ENCODE measurements at regions not wholly inside any gene's neighbourhood (a gene's known extent, or its start where the extent isn't known, plus 50 kb on each side); places are given as distances from the start of the nearest gene placed in this dataset.

DNA sequence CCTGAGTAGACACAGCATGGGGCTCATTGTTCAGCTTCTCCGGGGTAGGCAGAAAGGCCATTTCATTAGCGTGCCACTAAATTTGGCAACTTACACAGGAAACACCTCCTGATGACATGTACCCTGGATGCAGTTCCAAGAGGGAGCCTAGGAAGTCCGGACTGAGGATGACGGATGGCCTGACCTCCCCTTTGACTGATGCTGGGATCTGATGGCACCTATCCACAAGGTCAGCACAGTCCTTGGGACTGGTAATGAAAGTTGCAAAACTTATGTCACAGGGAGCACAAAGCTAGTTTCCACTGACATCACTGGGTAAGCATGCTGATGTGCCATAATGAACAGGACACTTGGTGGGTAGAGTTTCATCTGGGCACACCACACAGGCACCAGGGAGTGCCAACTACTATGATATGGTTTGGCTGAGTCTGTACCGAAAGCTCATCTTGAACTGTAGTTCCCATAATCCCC, 126.7 kb upstream of the ARL4C start:
- H3K27me3 ChIP-seq = peaks cover 0 to 9% (median under 1%) of the 10 kb centered on the region in 7 donors
- H3K36me3 ChIP-seq = no peaks in the 10 kb centered on the region
- ATAC-seq (peak in 3 of 8 donors; percentile 47 to 56 (median 48)), DNase-seq (peak in 1 of 2 donors; percentile 7)
- H3K9me3 ChIP-seq = no peaks in the 10 kb centered on the region
- H3K27ac ChIP-seq = no peak overlapping the region
- intact Hi-C loops (cut with DNase I) = no loop called here
- WGBS, 2 donors = 63 to 71% methylated on average over 5 of the region's 5 CpGs
- H3K4me1 ChIP-seq = peaks cover 0 to 6% (median 0%) of the 10 kb centered on the region in 9 donors
- H3K4me3 ChIP-seq = no peak overlapping the region
- TF ChIP-seq, protein P1, sequence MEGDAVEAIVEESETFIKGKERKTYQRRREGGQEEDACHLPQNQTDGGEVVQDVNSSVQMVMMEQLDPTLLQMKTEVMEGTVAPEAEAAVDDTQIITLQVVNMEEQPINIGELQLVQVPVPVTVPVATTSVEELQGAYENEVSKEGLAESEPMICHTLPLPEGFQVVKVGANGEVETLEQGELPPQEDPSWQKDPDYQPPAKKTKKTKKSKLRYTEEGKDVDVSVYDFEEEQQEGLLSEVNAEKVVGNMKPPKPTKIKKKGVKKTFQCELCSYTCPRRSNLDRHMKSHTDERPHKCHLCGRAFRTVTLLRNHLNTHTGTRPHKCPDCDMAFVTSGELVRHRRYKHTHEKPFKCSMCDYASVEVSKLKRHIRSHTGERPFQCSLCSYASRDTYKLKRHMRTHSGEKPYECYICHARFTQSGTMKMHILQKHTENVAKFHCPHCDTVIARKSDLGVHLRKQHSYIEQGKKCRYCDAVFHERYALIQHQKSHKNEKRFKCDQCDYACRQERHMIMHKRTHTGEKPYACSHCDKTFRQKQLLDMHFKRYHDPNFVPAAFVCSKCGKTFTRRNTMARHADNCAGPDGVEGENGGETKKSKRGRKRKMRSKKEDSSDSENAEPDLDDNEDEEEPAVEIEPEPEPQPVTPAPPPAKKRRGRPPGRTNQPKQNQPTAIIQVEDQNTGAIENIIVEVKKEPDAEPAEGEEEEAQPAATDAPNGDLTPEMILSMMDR (IDR thresholded peaks at IDR 0.05) = no peak

DNA sequence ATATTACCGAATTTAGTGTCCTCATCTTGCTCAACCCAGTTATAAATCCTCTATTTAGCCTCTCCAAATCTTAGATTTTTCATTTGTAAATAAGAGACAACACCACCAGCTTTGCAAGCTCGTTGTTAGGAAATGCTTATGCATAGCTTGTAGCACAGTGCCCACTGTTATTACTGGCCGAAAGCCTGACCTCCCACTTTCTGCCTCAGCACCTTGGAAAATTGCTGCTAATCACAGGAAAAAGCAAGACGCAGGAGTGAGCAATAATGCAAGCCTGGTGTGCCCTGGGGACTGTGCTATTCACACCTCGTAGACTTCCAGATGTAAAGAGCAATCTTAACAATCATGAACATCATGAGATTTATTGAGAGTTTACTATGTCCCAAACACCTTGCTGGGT, 124.2 kb upstream of the ARL4C start:
- WGBS, 2 donors = 87 to 92% methylated on average over 5 of the region's 5 CpGs
- H3K4me3 ChIP-seq = no peak overlapping the region
- H3K36me3 ChIP-seq = no peaks in the 10 kb centered on the region
- H3K4me1 ChIP-seq = peaks cover 0 to 6% (median 0%) of the 10 kb centered on the region in 9 donors
- H3K9me3 ChIP-seq = no peaks in the 10 kb centered on the region
- H3K27me3 ChIP-seq = peaks cover 0 to 3% (median 0%) of the 10 kb centered on the region in 7 donors
- TF ChIP-seq, protein P1 (IDR thresholded peaks at IDR 0.05) = no peak
- H3K27ac ChIP-seq = no peak overlapping the region
- DNase-seq (no peak), ATAC-seq (no peak)
- intact Hi-C loops (cut with DNase I) = no loop called here

DNA sequence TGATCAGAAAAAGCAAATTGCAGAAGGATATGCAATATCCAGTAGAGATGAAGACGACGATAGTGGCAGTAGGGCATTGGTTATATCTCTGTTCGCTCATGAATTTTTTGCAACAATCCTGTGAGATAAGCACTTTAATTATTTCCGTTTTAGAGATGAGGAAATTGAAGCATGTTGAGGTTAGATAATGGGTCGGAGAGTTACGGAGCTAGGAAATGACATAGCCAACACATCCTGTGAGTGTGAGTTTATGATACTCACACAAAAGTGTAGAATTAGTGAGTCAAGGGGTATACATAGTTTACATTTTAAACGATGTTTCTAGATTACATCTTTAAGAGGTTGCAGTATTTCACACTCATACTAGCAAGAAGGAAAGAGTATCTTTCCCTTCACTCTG, 123.1 kb upstream of the ARL4C start:
- Histone ChIP-seq H3K36me3 (no peaks in the 10 kb centered on the region), H3K27ac (no peak overlapping the region), H3K9me3 (no peaks in the 10 kb centered on the region), H3K27me3 (peaks cover 0 to 3% (median 0%) of the 10 kb centered on the region in 7 donors), H3K4me1 (peaks cover 0 to 6% (median 0%) of the 10 kb centered on the region in 9 donors), H3K4me3 (no peak overlapping the region)
- TF ChIP-seq, protein P1 (IDR thresholded peaks at IDR 0.05) = no peak
- no peak for DNase-seq
- 41 to 44% methylated on average over 7 of the region's 7 CpGs for WGBS, 2 donors
- no peak for ATAC-seq
- intact Hi-C loops (cut with DNase I) = no loop called here

DNA sequence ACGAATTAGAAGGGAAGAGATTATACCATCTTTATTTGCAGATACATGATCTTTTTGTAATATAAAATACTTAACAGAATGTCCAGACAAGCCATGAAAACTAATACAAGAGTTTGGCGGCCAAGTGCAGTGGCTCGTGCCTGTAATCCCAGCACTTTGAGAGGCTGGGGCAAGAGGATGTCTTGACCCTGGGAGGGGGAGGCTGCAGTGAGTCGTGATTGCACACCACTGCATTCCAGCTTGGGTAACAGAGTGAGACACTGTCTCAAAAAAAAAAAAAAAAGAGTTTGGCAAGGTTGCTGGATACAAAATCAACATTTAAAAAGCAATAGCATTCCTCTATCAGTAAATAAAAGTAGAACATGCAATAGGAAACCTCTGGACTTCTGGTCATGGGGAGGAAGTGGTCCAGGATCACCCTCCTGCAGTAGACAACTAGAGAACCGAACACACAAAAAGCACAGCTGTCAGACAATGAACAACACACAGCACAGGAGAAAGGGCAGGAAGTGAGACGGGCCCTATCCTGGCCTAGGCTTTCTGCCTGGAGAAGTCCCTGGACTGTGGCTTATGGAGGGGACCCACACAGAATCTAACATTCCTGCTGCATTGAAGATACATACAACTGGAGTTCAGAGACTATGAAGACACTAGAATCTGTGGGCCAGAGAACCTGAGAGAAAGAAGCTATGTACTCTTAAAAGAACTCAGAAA, 118.9 kb upstream of the ARL4C start:
- Histone ChIP-seq H3K9me3 (peaks cover 0 to 20% (median 0%) of the 10 kb centered on the region in 11 donors), H3K27me3 (peaks cover 0 to 8% (median 0%) of the 10 kb centered on the region in 7 donors), H3K4me3 (no peak overlapping the region), H3K4me1 (peaks cover 0 to 4% (median 0%) of the 10 kb centered on the region in 9 donors), H3K27ac (no peak overlapping the region), H3K36me3 (no peaks in the 10 kb centered on the region)
- DNase-seq (no peak), ATAC-seq (no peak)
- TF ChIP-seq, protein P1 (IDR thresholded peaks at IDR 0.05) = no peak
- 72 to 77% methylated on average over 6 of the region's 6 CpGs for WGBS, 2 donors
- intact Hi-C loops (cut with DNase I) = no loop called here

Measured in heart right ventricle (tissue), 16 donors.